GM12891 (cell line): ENCODE measurements at regions not wholly inside any gene's neighbourhood (a gene's known extent, or its start where the extent isn't known, plus 50 kb on each side); places are given as distances from the start of the nearest gene placed in this dataset.
A peak's percentile ranks its signal among the peaks of the same experiment; 100 is the strongest.

Experiments used
- DNase-seq: peaks from one replicate; pipeline ENCODE4 v3.0.0; 2011; ENCODE audit warnings: low spot score; ENCODE audit not compliant: insufficient read length
- FAIRE-seq: peaks from 2 replicates; lab custom pipeline; 2011; peaks lifted over from hg19 to GRCh38; lab: Jason Lieb, UNC
- PAX5 ChIP-seq: IDR thresholded peaks from 2 replicates; pipeline ENCODE4 v1.6.1; 2011; ENCODE audit warnings: low read length, moderate library complexity, mild to moderate bottlenecking; ENCODE audit not compliant: insufficient read depth, severe bottlenecking
- POLR2A ChIP-seq: IDR thresholded peaks from 2 replicates; pipeline ENCODE4 v1.6.1; 2011; ENCODE audit warnings: low read depth, low read length, control low read depth
- POLR2AphosphoS5 ChIP-seq: IDR thresholded peaks from 2 replicates; pipeline ENCODE4 v1.6.1; 2011; ENCODE audit warnings: low read depth, low read length, control low read depth
- POU2F2 ChIP-seq: IDR thresholded peaks from 2 replicates; pipeline ENCODE4 v1.6.1; 2011; ENCODE audit warnings: low read depth, mild to moderate bottlenecking, control low read depth, low read length, moderate library complexity
- SPI1 ChIP-seq: IDR thresholded peaks from 2 replicates; pipeline ENCODE4 v1.6.1; 2011; ENCODE audit warnings: low read depth, low read length, control low read depth
- TAF1 ChIP-seq: IDR thresholded peaks from 2 replicates; pipeline ENCODE4 v1.6.1; 2011; ENCODE audit warnings: low read depth, low read length, control low read depth

- peak; percentile 91 for FAIRE-seq
- TF ChIP-seq POLR2A = no peak
- peak; percentile 17; the same call in 1 of the 2 replicates for TF ChIP-seq SPI1
- DNase-seq = no peak
These were observed 492.6 kb upstream of the CADM1 start for GRCh38 chr11:115996808-115997188.

- no peak for TF ChIP-seq POU2F2
- TF ChIP-seq POLR2AphosphoS5 = no peak
- no peak for TF ChIP-seq POLR2A
- TF ChIP-seq PAX5 = no peak
- TF ChIP-seq SPI1 = peak; percentile 84
- no peak for TF ChIP-seq TAF1
- peak; percentile 47 for DNase-seq
- peak; percentile 97 for FAIRE-seq
These were observed 492.1 kb upstream of the CADM1 start for GRCh38 chr11:115996125-115996807.

- FAIRE-seq (no peak), DNase-seq (no peak)
- no peak for TF ChIP-seq SPI1
- TF ChIP-seq POLR2AphosphoS5 = no peak
- TF ChIP-seq PAX5 = no peak
- TF ChIP-seq TAF1 = no peak
- no peak for TF ChIP-seq POU2F2
- no peak for TF ChIP-seq POLR2A
These were observed 489.4 kb upstream of the CADM1 start for GRCh38 chr11:115993590-115993989.

GRCh38 chr11:115990004-115990447 is 485.8 kb upstream of the CADM1 start:
- no peak for DNase-seq
- TF ChIP-seq TAF1 = no peak
- no peak for TF ChIP-seq SPI1
- no peak for TF ChIP-seq POU2F2
- TF ChIP-seq POLR2A = no peak
- no peak for TF ChIP-seq POLR2AphosphoS5
- no peak for TF ChIP-seq PAX5
- peak; percentile 62 for FAIRE-seq

GRCh38 chr11:115985896-115986295 is 481.7 kb upstream of the CADM1 start:
- FAIRE-seq = no peak
- no peak for TF ChIP-seq TAF1
- TF ChIP-seq SPI1 = no peak
- no peak for TF ChIP-seq POLR2AphosphoS5
- no peak for TF ChIP-seq PAX5
- no peak for TF ChIP-seq POLR2A
- no peak for TF ChIP-seq POU2F2
- DNase-seq = no peak

- TF ChIP-seq POLR2AphosphoS5 (no peak), SPI1 (no peak), PAX5 (no peak), POU2F2 (no peak), POLR2A (no peak), TAF1 (no peak)
- no peak for DNase-seq
- peak; percentile 20 for FAIRE-seq
These were observed 480.0 kb upstream of the CADM1 start for GRCh38 chr11:115984228-115984627.

GRCh38 chr11:115982666-115983065 is 478.5 kb upstream of the CADM1 start:
- FAIRE-seq = no peak
- no peak for TF ChIP-seq POLR2AphosphoS5
- TF ChIP-seq TAF1 = no peak
- TF ChIP-seq PAX5 = no peak
- TF ChIP-seq POLR2A = no peak
- TF ChIP-seq POU2F2 = no peak
- TF ChIP-seq SPI1 = no peak

GRCh38 chr11:115981814-115982471 is 477.7 kb upstream of the CADM1 start:
- TF ChIP-seq POU2F2 = no peak
- TF ChIP-seq POLR2AphosphoS5 = no peak
- TF ChIP-seq TAF1 = no peak
- FAIRE-seq (no peak), DNase-seq (no peak)

More at GRCh38 chr11:115982666-115983065, 478.5 kb upstream of the CADM1 start:
- no peak for DNase-seq

- FAIRE-seq (no peak), DNase-seq (no peak)
- TF ChIP-seq PAX5 (no peak), POLR2A (no peak), TAF1 (no peak), POU2F2 (no peak), SPI1 (no peak), POLR2AphosphoS5 (no peak)
These were observed 476.9 kb upstream of the CADM1 start for GRCh38 chr11:115981104-115981481.
